Mucosa of descending colon (tissue), 3 donors: ENCODE measurements at regions not wholly inside any gene's neighbourhood (a gene's known extent, or its start where the extent isn't known, plus 50 kb on each side); places are given as distances from the start of the nearest gene placed in this dataset.

Experiments
- ATAC-seq: fragments of 200-7000 bp; cut with Tn5 transposase; one replicate; pipeline ENCODE4 v1.9.1; 2020; ENCODE audit warnings: mild to moderate bottlenecking, moderate library complexity
- DNase-seq, 3 donors: peaks; one replicate each; pipeline ENCODE4 v3.0.0-alpha.2; 2020
- H3K36me3 ChIP-seq: fragments of 200-600 bp; one replicate; pipeline ENCODE4 v1.8.0; 2021; ENCODE audit warnings: low read depth, mild to moderate bottlenecking
- H3K4me1 ChIP-seq: fragments of 200-600 bp; one replicate; pipeline ENCODE4 v1.8.0; 2021; ENCODE audit warnings: low read depth, mild to moderate bottlenecking
- H3K4me3 ChIP-seq: fragments of 200-600 bp; one replicate; pipeline ENCODE4 v1.8.0; 2021; ENCODE audit warnings: mild to moderate bottlenecking
- H3K9me3 ChIP-seq: fragments of 200-600 bp; one replicate; pipeline ENCODE4 v1.8.0; 2021; ENCODE audit warnings: mild to moderate bottlenecking
- CTCF ChIP-seq: fragments of 200-600 bp; IDR thresholded peaks from one replicate; pipeline ENCODE4 v1.8.0; 2022; ENCODE audit warnings: antibody characterized with exemption, mild to moderate bottlenecking
- intact Hi-C, 2 donors: fragments of 100-400 bp; cut with DNase I in 1 of 2; cut with micrococcal nuclease in 1 of 2; formaldehyde crosslinking; loops; one replicate each; pipeline versions ENCODE4 v1.11.0 to v1.11.1; 2022; cut with DNase I, micrococcal nuclease
- donor health status: DM: no; HTN: no; CAD: no; lungs with moderate emphysema.
- donor health status: DM: no; HTN: no; CAD: no.
- donor health status: DM: no; HTN: yes; CAD: no.

- no peak for TF ChIP-seq CTCF
- DNase-seq (no peak), ATAC-seq (no peak)
- Histone ChIP-seq H3K4me3 (no peak overlapping the region), H3K4me1 (no peaks in the 10 kb centered on the region), H3K9me3 (peaks cover 2% of the 10 kb centered on the region), H3K36me3 (no peaks in the 10 kb centered on the region)
- intact Hi-C loops = no loop called here
These were observed 407.1 kb upstream of the LRRC4C start for GRCh38 chr11:41866525-41866924.

GRCh38 chr11:41868606-41869005 lies 409.2 kb upstream of the LRRC4C start:
- intact Hi-C loops = no loop called here
- no peaks in the 10 kb centered on the region for H3K36me3 ChIP-seq
- TF ChIP-seq CTCF = no peak

GRCh38 chr11:41872426-41872825 lies 413.0 kb upstream of the LRRC4C start:
- Histone ChIP-seq H3K36me3 (no peaks in the 10 kb centered on the region), H3K9me3 (peaks cover 6% of the 10 kb centered on the region), H3K4me1 (no peaks in the 10 kb centered on the region), H3K4me3 (no peak overlapping the region)
- TF ChIP-seq CTCF = no peak
- DNase-seq = no peak
- ATAC-seq = no peak
- intact Hi-C loops = no loop called here

More at GRCh38 chr11:41868606-41869005, 409.2 kb upstream of the LRRC4C start:
- no peaks in the 10 kb centered on the region for H3K4me1 ChIP-seq
- H3K9me3 ChIP-seq = peaks cover 6% of the 10 kb centered on the region
- no peak for ATAC-seq
- H3K4me3 ChIP-seq = no peak overlapping the region
- no peak for DNase-seq

- Histone ChIP-seq H3K4me3 (no peak overlapping the region), H3K9me3 (peaks cover 6% of the 10 kb centered on the region), H3K36me3 (no peaks in the 10 kb centered on the region), H3K4me1 (no peaks in the 10 kb centered on the region)
- intact Hi-C loops = no loop called here
- DNase-seq (no peak), ATAC-seq (no peak)
- TF ChIP-seq CTCF = no peak
These were observed 413.4 kb upstream of the LRRC4C start for GRCh38 chr11:41872870-41873269.

- ATAC-seq (no peak), DNase-seq (no peak)
- Histone ChIP-seq H3K4me3 (no peak overlapping the region), H3K4me1 (no peaks in the 10 kb centered on the region), H3K36me3 (no peaks in the 10 kb centered on the region), H3K9me3 (no peaks in the 10 kb centered on the region)
- intact Hi-C loops = no loop called here
- TF ChIP-seq CTCF = no peak
These were observed 418.6 kb upstream of the LRRC4C start for GRCh38 chr11:41878095-41878494.

GRCh38 chr11:41879214-41879613 lies 419.8 kb upstream of the LRRC4C start:
- no peak for DNase-seq
- TF ChIP-seq CTCF = no peak

More at GRCh38 chr11:41879214-41879613, 419.8 kb upstream of the LRRC4C start:
- Histone ChIP-seq H3K36me3 (no peaks in the 10 kb centered on the region), H3K4me3 (no peak overlapping the region), H3K9me3 (no peaks in the 10 kb centered on the region), H3K4me1 (no peaks in the 10 kb centered on the region)
- no peak for ATAC-seq
- intact Hi-C loops = no loop called here
